H1 (cell line): ENCODE measurements at regions not wholly inside any gene's neighbourhood (a gene's known extent, or its start where the extent isn't known, plus 50 kb on each side); places are given as distances from the start of the nearest gene placed in this dataset.

ENCODE experiments used
- ASH2L ChIP-seq: fragments of 200-600, 300-600 bp; sonication (generic); IDR thresholded peaks from one replicate; pipeline ENCODE4 v1.7.1; 2017; ENCODE audit warnings: low read length
- ATF2 ChIP-seq: IDR thresholded peaks from 2 replicates; pipeline ENCODE4 v1.6.1; 2012; ENCODE audit warnings: low read length, inconsistent platforms
- CREB1 ChIP-seq: IDR thresholded peaks from 2 replicates; pipeline ENCODE4 v1.6.1; 2012; ENCODE audit warnings: inconsistent platforms
- CTCF ChIP-seq, 3 experiments: IDR thresholded peaks; 1 replicate in 2 of 3; 2 replicates in 1 of 3; pipeline versions ENCODE4 v1.5.1 to v1.6.1; 2011; ENCODE audit warnings: low read length in 3 of 3, mild to moderate bottlenecking in 3 of 3, inconsistent platforms in 2 of 3, low read depth in 1 of 3, moderate library complexity in 1 of 3; ENCODE audit not compliant: insufficient read depth in 1 of 3; ENCODE audit errors: control extremely low read depth in 1 of 3
- GTF2F1 ChIP-seq: IDR thresholded peaks from 2 replicates; pipeline ENCODE4 v1.6.1; 2012; ENCODE audit warnings: low read depth, low read length, improper control_type of control experiment, borderline replicate concordance
- JUND ChIP-seq: IDR thresholded peaks from 2 replicates; pipeline ENCODE4 v1.6.1; 2011; ENCODE audit warnings: mild to moderate bottlenecking, improper control_type of control experiment, low read length
- POLR2AphosphoS5 ChIP-seq: IDR thresholded peaks from 2 replicates; pipeline ENCODE4 v1.6.1; 2011; ENCODE audit warnings: low read depth, low read length
- SIX5 ChIP-seq: IDR thresholded peaks from 2 replicates; pipeline ENCODE4 v1.6.1; 2011; ENCODE audit warnings: mild to moderate bottlenecking, low read depth, low read length
- SP1 ChIP-seq: IDR thresholded peaks from 2 replicates; pipeline ENCODE4 v1.6.1; 2011; ENCODE audit warnings: low read depth, low read length
- TCF12 ChIP-seq: IDR thresholded peaks from 2 replicates; pipeline ENCODE4 v1.6.1; 2011; ENCODE audit warnings: low read depth, mild to moderate bottlenecking, low read length
- TF ChIP-seq, protein P1 (sequence below): IDR thresholded peaks from 2 replicates; pipeline ENCODE4 v1.6.1; 2012; ENCODE audit warnings: inconsistent platforms
- TF ChIP-seq, protein P2 (sequence below): IDR thresholded peaks from 2 replicates; pipeline ENCODE4 v1.6.1; 2011; ENCODE audit warnings: low read length, improper control_type of control experiment

GRCh38 chr1:87450615-87451209 is 122.0 kb downstream of the LMO4 start:
- TF ChIP-seq SP1 (no peak), ASH2L (no peak), CTCF (IDR thresholded peaks at IDR 0.05; ENCODE audit: control extremely low read depth in 1 of 3, insufficient read depth in 1 of 3, low read depth in 1 of 3, low read length in 3 of 3) (peak; percentile 28 to 40 (median 40); a peak in 3 of 4 replicates), TCF12 (no peak), JUND (no peak), GTF2F1 (no peak), SIX5 (no peak), CREB1 (no peak), ATF2 (no peak), POLR2AphosphoS5 (no peak)
- TF ChIP-seq, protein P1, sequence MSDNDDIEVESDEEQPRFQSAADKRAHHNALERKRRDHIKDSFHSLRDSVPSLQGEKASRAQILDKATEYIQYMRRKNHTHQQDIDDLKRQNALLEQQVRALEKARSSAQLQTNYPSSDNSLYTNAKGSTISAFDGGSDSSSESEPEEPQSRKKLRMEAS: no peak
- TF ChIP-seq, protein P2, sequence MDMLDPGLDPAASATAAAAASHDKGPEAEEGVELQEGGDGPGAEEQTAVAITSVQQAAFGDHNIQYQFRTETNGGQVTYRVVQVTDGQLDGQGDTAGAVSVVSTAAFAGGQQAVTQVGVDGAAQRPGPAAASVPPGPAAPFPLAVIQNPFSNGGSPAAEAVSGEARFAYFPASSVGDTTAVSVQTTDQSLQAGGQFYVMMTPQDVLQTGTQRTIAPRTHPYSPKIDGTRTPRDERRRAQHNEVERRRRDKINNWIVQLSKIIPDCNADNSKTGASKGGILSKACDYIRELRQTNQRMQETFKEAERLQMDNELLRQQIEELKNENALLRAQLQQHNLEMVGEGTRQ: no peak
